GM12892 (cell line): ENCODE measurements at regions not wholly inside any gene's neighbourhood (a gene's known extent, or its start where the extent isn't known, plus 50 kb on each side); places are given as distances from the start of the nearest gene placed in this dataset.

Experiments used
- POLR2A ChIP-seq: IDR thresholded peaks from 2 replicates; pipeline ENCODE4 v1.6.1; 2011; ENCODE audit warnings: low read depth, low read length, control low read depth
- TAF1 ChIP-seq: IDR thresholded peaks from 2 replicates; pipeline ENCODE4 v1.6.1; 2011; ENCODE audit warnings: low read depth, mild to moderate bottlenecking, control low read depth, low read length, borderline replicate concordance

DNA sequence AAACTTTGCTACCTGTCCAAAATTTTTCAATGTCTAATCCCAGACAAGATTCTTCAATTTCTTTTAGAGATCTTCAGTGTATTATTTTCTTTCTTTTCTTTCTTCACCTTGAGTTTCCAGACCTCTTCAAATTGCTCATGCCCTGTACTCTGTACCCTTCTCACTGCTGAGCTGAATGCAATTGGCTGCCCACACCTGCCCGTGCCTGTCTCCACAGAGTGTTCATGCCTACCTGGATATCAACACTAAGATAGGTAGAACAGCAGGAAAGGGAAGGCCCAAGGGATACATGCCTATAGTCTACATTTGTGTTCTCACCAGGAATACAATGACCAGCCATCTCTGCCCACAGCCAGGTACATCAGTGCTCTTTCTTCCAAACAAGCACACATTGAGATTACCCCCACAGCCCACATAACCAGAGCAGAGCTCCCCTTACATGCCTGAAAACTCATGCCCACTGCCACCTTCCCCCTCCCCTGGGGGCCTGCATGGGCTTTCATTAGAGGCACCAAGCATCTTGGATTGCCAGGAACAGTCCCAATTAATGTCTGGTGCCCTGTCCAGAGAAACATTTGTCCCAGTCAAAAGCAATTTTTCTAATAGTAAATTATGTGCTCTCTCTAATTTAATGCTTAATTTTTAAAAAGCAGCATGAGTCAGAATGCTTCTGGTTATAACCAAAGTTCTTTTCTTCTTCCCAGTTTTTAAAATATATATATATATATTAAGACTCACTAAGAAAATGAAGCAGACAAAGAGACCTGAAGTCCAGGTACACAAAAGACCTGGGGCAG lies 134.9 kb upstream of the SLC14A2 start:
- no peak for TF ChIP-seq POLR2A
- TF ChIP-seq TAF1: no peak
